ENCODE measurements at regions not wholly inside any gene's neighbourhood (a gene's known extent, or its start where the extent isn't known, plus 50 kb on each side); places are given as distances from the start of the nearest gene placed in this dataset.
"Not testable (repeated sequence)": the region's sequence is repeated elsewhere in the genome, so short reads cannot be mapped to it uniquely, and the experiment has no call there.

DNA sequence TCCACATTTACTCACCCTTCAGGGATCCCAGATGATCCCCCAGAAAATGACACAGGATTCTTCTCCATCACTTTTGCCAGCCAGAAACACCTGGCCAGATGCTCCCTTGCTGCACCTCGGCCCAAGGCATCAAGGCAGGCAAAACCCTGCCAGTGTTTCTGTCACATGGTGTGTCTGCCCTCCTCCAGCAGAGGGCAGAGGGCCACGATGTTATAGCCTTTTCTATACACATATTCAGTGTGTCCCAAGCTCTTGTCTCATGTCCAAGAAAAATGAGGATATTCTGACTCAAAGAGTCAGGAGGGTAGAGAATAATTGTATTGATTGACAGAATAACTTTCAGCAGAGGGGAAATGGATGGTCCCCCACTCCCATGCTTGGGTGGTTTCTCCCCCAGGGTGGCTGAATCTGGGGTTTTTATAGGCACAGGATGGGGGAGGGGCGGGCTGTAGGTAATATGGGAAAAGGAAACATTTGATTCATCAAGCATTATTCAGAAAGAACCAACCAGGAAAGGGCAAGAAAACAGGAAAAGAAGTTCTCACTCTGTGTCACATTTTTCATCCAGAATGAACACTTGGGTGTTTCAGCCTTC, 933.9 kb downstream of the TRIB2 start:
- peak; percentile 4 for DNase-seq

DNA sequence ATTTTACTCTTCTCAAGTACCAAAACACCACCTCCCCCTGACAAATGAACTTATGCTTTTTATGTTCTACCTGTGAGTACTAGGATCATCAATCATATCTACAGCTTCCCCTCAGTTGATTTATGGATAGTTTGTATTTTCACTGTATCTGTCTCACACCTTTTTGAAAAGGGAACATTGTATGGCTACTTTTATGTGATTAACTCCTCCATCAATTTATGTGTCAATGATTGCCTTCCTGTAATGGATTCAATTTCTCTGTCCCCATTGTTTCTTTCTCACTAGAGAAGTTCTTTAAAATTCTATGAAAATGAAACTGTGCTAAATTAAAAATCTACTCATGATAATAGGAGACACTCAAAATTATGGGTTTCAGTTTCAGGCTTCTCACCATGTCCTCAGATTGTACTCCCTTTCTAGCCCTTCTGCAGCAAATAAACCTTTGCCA, 935.0 kb downstream of the TRIB2 start:
- DNase-seq, result no peak

DNA sequence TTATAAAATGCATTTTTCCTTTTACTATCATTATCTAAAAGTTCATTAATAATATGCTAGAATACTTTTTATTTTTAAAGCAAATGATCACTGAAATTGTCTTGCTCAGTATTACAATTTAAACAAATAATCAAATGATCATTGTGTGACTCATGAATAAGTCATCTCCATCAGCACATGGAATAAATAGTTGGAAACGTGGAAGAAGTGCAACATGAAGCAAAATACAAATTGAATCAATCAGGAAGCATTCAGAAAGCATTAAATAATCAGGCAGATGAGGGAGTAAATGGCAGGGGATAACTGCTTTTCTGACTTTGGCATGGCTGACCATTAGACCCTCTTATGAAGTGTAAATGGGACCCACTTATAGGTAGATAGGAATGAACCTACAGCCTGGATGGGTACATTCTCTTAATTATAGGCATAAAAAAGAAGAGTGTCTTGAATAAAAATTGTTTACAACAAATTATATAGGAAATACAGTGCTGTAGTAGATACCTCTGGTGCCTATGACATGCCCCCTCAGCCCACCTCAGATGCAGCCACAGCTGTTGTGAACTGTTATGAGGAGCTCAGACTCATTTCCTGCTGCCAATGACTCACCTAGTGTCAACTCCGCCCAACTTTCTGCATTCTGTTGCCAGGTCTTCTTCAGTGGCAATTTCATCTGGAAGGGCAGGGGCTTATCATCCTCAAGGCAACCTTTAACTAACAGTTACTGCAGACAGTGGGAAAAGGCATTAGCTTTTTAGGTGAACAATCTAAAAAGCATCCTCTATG, 936.0 kb downstream of the TRIB2 start:
- DNase-seq, result peak; percentile 10

DNA sequence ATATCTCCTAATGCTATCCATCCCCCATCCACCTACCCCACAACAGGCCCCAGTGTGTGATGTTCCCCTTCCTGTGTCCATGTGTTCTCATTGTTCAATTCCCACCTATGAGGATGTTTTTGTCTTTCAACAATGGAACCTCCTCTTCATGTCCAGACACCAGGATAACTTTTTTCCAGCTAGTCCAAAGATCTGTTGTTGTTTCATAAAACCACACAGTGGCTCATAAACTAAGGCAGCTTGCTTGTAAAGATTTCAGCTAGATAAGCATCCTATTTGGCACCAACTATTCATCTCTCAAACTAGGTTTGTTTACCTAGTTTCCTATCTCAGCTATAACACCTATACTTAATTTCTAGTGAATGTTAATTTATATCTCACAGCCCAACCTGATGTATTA, 937.7 kb downstream of the TRIB2 start:
- DNase-seq, result no peak

DNA sequence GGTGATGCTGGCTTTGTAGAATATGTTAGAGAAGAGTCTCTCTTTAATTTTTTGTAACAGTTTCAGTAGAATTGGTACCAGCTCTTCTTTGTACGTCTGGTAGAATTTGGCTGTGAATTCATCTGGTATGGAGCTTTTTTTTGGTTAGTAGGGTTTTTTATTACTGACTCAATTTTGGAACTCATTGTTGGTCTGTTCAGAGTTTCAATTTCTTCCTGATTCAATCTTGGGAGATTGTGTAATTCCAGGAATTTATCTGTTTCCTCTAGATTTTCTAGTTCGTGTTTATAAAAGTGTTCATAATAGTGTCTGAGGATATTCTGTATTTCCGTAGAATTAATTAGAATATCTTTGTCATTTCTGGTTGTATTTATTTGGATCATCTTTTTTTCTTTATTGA, 943.5 kb downstream of the TRIB2 start:
- DNase-seq, result no peak

DNA sequence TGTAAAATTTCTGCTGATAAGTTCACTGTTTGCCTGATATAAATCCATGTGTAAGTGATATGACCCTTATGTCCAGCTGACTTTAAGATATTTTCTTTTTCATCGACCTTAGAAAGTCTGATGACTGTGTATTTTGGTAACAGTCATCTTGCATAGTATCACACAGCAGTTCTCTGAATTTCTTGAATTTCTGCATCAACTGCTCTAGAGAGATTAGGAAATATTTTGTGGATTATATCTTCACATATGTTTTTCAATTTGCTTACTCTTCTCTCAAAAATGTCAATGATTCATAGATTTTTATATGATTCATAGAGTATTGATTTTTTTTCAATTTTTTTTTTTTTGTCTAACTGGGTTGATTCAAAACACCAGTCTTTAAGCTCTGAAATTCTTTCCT, 945.3 kb downstream of the TRIB2 start:
- DNase-seq, result no peak

DNA sequence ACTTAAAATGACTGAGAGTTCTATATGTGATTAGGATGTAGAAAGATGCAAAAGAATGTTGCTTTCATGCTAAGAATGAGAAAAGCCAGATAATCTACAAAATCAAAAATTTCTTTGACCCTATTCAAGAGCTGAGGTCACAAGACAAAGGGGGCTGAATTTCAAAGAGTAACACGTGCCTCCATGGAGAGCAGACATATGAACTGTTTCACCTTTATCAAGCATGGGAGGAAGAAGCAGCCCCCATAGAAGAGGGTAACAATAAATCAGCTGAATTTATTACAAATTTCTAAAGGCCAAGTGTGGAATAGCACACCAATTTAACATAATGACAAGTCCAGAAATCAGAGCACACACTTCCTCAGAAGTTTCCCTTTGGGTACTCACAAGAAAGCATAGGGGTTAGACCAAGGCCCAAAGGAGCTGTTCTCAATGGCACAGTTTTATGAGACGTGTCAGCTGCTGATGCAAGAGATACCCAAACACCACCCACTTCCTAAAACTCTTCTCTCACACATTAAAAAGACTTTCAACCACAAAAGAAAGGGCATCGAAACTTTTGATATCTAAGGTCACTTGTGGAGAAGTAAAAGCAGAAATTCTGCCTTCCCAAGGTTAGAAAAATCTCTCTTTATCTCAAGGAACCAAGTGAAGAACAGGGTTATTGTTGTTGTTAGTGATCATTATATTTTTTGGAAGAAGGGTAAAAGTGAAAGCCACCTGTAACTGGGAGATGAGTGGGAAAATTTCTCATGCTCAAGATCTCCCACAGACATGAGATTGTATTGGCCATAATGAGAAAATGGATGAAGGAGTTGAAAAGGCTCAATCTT, 950.1 kb downstream of the TRIB2 start:
- DNase-seq, result no peak

DNA sequence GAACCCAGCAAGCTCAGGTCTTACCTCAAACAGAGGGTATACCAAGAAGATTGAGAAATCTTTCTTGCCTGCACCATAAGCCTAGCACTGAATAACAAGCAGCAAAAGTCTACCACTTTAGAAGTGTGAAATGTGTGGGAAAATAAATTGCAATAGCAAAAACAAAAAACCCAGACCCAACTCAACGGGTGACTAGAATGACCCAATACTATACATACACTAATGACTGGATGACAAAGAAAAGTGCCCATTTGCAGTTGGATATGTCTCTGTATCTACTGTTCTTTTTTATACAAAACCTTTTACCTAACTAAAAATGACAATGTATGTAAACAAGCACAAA, 950.6 kb downstream of the TRIB2 start:
- DNase-seq, result no peak

DNA sequence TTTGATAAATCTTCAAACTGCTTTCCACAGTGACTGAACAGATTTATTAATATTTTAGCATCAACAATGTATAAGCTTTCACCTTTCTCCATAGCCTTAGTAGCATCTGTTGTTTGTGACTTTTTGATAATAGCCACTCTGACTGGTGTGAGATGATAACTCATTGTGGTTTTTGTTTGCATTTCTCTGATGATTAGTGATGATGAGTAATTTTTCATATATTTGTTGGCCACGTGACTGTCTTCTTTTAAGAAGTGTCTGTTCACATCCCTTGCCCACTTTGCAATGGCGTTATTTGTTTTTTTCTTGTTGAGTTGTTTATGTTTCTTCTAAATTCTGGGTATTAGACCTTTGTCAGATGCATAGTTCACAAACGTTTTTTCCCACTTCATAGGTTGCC, 952.9 kb downstream of the TRIB2 start:
- no peak for DNase-seq

DNA sequence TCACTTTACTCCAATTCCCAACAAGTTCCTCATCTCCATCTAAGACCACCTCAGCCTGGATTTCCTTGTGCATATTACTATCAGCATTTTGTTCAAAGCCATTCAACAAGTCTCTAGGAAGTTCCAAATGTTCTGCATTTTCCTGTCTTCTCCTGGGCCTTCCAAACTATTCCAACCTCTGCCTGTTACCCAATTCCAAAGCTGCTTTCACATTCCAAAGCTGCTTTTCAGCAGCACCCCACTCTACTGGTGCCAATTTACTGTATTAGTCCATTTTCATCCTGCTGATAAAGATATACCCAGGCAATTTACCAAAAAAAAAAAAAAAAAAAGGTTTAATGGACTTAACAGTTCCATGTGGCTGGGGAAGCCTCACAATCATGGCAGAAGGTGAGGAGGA, 957.1 kb downstream of the TRIB2 start:
- DNase-seq, result not testable (repeated sequence)

DNA sequence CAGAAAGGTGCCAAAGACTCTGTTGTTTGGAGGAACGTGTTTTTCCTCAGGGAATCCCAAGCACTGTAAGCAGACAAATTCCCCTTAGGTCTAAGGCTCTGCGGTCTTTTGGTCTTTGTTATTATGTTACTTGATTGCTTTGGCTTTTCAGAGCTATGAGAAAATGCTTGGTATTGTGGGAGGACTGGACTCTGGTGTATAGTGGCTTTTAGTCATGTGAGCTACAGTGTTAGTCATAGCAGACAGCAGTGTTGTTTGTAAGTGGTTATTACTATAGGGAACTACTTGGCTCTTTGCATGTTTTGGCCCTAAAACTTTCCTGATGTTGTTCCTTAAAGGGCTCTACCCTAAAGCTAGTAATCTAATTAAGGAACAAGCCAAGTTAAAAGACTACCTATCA, 956.2 kb upstream of the LRATD1 start:
- DNase-seq, result no peak

DNA sequence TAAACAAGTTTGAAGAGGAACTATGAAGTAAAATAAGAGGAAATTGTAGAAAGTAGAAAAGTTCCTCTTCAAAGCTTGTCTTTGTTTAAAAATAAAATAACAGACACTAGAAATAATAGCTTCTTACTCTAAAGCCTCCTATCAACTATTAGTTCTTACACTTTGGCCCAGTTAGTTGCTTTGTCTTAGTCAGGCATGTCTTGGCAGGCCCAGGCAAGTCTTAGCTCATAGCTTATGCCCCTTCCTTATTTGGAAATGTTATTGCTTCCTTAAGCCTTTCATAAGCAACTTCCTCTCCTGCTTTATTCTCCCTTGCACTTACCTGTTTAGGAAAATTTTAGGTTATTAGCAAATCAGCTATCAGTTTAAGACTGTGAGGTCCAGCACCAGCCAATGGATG, 950.6 kb upstream of the LRATD1 start:
- DNase-seq, result no peak

DNA sequence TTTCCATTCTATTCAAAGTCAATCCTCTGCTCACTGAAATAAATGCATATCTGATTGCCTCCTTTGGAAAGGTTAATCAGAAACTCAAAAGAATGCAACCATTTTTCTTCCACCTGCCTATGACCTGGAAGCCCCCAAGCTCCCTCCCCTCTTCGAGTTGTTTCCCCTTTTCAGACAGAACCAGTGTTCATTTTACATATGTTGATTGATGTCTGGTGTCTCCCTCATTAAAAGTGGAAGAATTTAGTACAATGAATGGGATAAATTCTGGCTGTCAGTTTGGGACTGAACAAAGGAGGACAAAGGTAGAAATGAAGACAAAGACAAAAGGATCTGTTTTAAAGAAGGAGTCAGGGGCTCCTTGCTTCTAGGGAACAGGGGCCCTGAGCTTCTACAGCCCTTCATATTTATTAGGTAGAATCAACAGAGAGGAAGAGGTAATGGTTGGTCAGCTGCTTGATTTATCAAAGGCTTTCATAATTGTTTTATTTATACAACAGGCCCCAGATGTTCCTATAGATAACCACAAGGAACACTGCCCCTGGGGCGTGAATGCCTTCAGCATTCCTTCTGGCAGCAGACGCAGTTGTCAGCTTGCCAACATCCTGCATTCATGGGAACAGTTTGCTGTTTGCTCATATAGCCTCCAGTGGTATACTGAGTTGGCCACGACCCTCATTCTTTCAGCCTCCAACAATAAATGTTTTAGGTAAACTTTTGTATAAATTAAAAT, 949.8 kb upstream of the LRATD1 start:
- no peak for DNase-seq

DNA sequence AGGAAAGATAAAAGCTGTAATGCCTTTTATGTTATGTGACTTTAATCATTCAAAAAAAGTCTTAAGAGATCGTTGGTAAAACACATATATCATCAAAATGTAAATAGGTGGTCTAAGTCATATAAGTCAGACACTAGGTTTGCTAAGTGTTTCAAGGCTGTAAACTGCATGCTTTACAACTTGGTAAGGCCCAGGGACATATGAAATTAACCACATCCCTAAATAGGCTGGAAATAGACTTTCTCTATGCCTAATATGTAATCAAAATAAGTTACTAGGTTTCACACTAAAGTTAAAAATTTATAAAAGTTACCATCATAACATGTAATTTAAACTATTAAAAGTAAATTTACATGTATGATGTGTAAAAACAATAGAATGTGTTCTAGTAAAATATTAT, 946.3 kb upstream of the LRATD1 start:
- no peak for DNase-seq

DNA sequence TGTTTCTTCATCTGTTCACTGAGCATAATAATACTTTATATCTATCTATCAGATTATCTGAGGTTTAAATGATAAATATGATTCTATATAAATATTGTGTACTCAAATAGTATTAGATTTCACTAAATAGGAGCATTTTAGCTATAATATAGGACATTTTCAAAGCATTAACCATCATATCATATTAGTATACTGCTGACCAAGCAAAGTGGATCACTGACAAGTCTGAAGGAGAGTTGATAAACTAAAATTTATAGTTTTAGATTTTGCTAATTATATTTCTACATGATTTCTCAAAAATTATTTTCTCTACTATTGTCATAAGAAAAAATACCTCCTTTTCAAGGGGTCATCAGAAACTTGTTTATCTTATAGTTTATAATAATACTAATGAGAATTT, 937.8 kb upstream of the LRATD1 start:
- DNase-seq, result no peak

DNA sequence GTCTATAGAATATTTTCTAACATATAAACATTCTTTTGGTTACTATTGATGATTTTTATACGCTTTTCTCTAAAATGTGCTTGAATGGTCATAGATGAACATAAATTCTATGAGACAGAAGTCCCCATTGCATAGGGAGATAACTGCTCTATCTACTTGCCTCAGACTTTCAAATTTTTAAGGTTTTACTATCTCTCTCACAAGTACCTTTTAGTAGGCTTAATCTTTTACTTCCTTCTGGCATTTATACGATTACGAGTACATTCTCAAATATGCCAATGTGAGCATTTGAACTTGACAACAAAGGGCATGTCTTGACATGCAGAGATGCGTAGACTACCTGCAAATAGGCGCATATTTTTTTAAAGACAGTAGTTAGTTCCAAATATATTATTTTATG, 935.9 kb upstream of the LRATD1 start:
- no peak for DNase-seq

DNA sequence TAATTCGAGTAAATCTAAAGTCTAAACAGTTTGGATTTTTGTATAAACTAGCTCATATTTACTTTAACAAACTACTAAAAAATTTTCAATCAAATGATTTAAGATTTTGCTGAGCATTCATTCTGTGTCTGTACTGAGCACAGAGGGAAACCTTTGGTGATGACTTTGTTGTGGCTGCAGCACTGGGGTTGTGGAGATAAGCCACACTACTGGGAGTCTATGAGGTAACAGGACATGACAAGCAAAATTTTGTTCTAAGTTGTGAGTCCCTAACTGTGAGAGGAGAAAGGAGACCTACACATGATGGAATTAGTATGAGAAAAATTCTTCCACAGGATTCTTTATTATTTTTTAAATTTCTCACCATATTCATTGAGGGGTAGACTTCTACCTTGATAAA, 933.7 kb upstream of the LRATD1 start:
- no peak for DNase-seq

DNA sequence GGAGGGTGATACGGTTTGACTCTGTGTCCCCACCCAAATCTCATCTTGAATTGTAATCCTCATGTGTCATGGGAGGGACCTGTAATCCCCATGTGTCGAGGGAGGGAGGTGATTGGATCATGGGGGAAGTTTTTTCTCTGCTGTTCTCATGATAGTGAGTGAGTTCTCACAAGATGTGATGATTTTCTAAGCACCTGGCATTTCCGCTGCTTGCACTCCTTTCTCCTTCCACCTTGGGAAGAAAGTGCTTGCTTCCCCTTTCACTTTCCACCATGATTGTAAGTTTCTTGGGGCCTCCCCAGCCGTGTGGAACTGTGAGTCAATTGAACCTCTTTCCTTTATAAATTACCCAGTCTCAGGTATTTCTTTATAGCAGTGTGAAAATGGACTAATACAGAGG, 932.6 kb upstream of the LRATD1 start:
- not testable (repeated sequence) for DNase-seq

DNA sequence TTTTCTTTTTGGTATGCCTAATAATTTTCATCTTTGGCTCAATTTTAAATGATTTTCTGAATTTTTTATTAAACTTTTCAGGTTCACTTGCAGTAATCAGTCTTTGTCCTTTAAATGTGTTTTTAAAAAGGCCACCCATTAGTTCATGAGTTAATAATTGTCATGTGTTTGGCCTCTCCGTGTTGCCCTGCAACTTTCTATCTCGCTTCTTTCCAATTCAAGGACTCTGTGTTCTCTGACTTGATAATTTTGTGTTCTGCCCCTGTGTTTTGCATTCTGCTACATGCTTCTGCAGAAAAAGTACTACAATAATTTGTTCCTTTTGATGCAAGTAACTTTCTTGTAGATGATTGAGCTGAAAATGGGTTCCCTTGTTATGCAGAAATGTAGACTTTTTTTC, 921.4 kb upstream of the LRATD1 start:
- DNase-seq, result no peak

DNA sequence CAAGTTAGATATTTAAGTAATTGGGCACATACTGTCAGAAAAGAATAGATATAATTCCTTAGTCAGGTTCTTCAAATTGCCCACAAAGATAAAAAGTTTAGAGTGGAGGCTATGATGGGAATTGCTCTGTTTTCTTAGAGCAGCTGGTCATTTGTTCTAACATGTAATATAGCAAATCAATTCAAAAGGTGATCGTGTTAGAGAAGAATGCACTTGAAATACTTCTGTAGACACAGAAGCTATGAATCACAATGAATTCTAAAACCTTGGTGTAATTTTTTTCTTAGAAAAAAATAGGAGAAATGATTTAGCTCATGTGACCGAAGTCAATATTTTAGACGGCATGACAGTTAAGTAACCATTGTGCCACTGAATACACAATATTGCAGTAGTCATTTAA, 918.1 kb upstream of the LRATD1 start:
- DNase-seq, result no peak

DNA sequence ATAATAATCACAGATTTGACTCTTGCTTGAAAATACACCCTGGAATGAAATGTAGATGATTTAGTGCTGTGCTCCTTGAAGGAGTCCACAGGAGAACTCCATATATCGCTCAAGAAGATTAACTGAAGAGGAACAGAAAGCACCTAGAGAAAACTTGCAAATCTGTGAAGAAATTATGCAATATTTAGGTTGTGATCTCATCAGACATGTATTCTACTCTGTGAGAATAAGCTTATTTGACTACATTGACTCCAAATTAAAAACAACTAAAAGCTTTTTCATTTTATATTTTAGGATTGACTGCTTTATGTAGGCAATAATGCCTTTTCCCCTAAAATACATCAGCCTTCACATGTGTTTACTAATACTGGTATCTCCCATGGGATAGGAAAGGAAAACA, 906.6 kb upstream of the LRATD1 start:
- DNase-seq, result no peak

DNA sequence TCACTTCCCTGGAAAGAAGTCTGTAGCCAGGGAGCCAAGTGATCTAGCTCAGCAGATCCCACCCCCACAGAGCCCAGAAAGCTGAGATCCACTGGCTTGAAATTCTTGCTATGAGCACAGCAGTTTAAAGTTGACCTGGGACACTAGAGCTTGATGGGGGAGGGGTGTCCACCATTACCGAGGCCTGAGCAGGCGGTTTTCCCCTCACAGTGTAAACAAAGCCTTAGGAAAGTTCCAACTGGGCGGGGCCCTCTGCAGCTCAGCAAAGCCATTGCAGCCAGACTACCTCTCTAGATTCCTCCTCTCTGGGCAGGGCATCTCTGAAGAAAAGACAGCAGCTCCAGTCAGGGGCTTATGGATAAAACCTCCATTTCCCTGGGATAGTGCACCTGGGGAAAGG, 887.2 kb upstream of the LRATD1 start:
- DNase-seq, result no peak

DNA sequence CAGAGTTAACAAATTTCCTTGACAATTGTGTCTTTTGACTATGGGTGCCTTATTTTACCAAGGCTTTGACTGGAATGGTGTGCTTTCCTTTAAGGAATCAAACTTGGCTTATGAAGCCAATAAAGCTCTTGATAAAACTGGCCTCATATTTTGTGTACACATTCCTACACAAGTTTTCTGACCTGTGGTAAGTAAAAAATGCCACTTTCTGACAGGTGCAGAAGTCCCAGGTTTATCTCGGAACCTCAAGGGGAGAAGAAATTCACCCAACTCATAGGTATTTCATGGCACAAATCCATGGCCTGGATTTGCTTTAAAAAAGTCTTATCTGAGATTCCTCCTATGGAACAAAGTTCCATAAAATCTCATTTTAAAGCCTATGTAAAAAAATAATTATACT, 880.6 kb upstream of the LRATD1 start:
- DNase-seq, result no peak
